Endothelial cell of umbilical vein (primary cell): ENCODE measurements at regions not wholly inside any gene's neighbourhood (a gene's known extent, or its start where the extent isn't known, plus 50 kb on each side); places are given as distances from the start of the nearest gene placed in this dataset.

Experiments used
- EZH2 ChIP-seq: IDR thresholded peaks from 2 replicates; pipeline ENCODE4 v1.6.1; 2012; ENCODE audit warnings: borderline replicate concordance, low read depth, mild to moderate bottlenecking, moderate library complexity, low read length, inconsistent platforms; ENCODE audit not compliant: severe bottlenecking
- GATA2 ChIP-seq: IDR thresholded peaks from 2 replicates; pipeline ENCODE4 v1.7.0; 2011; ENCODE audit warnings: low read depth, mild to moderate bottlenecking, moderate library complexity, mixed read lengths, low read length; ENCODE audit not compliant: insufficient read length, insufficient read depth
- MAX ChIP-seq: IDR thresholded peaks from 2 replicates; pipeline ENCODE4 v1.6.1; 2011; ENCODE audit not compliant: insufficient read depth, insufficient read length
- POLR2A ChIP-seq: IDR thresholded peaks from 2 replicates; pipeline ENCODE4 v1.6.1; 2012; ENCODE audit warnings: low read depth, mild to moderate bottlenecking, control low read depth, low read length
- POLR2AphosphoS5 ChIP-seq: IDR thresholded peaks from 2 replicates; pipeline ENCODE4 v1.6.1; 2012; ENCODE audit warnings: low read depth, mild to moderate bottlenecking, control low read depth, low read length, moderate library complexity; ENCODE audit not compliant: insufficient read depth

GRCh38 chr6:163897030-163897429 is 482.5 kb downstream of the QKI start:
- TF ChIP-seq EZH2 (no peak), MAX (no peak), GATA2 (no peak), POLR2A (no peak), POLR2AphosphoS5 (no peak)
